ENCODE measurements at regions not wholly inside any gene's neighbourhood (a gene's known extent, or its start where the extent isn't known, plus 50 kb on each side); places are given as distances from the start of the nearest gene placed in this dataset.

DNA sequence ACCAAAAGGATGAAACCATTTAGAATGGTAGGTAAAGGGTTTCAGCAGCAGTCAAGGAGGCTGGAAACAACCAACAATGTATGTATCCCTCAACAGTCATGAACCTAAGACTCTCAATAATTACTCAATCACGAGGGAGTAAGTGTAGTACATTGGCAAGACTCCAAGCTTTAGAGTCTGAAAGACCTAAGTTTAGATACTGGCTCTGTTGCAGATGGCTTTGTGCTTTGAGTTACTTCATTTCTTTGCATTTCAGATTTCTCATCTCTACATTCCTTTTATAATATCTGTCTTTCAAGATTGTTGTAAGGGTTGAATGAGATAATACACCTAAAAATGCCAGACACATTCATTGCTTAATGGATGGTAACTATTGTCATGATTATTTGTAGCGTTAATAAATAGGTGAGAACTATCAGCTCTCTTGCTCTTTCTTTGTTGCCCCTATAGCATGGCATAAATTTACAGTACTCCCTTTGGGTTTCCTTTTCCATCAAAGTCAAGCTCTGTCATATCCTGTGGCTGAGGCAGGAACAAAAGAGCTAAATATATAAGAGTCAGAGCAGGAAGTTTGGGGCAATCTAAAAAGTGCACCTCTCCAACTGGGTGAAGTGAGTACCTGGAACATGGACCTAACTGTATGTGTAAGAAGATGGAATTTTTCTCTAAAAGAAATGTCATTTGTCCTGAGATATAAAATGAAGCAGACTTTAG is 228.2 kb upstream of the ZC3H12C start:
- DNase-seq (ENCODE audit: low read depth): peak; percentile 40
- TF ChIP-seq, protein P1, sequence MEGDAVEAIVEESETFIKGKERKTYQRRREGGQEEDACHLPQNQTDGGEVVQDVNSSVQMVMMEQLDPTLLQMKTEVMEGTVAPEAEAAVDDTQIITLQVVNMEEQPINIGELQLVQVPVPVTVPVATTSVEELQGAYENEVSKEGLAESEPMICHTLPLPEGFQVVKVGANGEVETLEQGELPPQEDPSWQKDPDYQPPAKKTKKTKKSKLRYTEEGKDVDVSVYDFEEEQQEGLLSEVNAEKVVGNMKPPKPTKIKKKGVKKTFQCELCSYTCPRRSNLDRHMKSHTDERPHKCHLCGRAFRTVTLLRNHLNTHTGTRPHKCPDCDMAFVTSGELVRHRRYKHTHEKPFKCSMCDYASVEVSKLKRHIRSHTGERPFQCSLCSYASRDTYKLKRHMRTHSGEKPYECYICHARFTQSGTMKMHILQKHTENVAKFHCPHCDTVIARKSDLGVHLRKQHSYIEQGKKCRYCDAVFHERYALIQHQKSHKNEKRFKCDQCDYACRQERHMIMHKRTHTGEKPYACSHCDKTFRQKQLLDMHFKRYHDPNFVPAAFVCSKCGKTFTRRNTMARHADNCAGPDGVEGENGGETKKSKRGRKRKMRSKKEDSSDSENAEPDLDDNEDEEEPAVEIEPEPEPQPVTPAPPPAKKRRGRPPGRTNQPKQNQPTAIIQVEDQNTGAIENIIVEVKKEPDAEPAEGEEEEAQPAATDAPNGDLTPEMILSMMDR (IDR thresholded peaks at IDR 0.05; ENCODE audit: insufficient read depth, low read depth, low read length, missing control alignments): no peak
- no peak overlapping the region for H3K4me3 ChIP-seq (ENCODE audit: low read depth, low read length)

DNA sequence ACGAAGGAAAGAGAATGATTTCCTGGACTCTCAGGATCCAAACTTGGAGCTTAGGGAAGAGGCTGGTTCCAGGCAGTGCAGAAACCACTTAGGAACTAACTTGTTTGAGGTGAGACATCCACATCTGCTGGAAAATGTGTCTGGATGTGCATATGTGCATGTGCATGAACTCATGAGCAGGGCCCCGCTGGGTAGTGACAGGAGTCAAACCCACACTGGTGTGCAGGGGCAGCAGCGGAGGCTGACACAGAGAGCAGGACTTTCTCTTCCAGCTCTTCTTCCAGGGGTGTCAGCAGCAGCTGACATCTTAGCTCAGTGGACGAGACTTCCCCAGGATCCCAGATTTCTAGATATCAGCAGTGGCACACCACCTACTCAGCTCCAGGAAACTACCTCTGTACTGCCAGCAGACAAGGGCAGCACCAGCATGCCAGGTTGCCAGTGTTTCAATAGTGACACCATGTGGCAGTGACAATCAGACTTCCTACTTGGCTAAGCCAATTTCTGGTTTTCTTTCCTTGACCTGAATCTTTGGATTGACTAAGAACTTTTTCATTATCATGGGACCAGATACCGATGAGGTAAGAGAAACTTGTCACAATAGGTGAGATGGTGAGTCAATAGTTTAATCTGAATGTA is 227.5 kb upstream of the ZC3H12C start:
- H3K4me3 ChIP-seq (ENCODE audit: low read depth, low read length): no peak overlapping the region
- peak; percentile 32 for DNase-seq (ENCODE audit: low read depth)
- TF ChIP-seq, protein P1 (IDR thresholded peaks at IDR 0.05; ENCODE audit: insufficient read depth, low read depth, low read length, missing control alignments): no peak

DNA sequence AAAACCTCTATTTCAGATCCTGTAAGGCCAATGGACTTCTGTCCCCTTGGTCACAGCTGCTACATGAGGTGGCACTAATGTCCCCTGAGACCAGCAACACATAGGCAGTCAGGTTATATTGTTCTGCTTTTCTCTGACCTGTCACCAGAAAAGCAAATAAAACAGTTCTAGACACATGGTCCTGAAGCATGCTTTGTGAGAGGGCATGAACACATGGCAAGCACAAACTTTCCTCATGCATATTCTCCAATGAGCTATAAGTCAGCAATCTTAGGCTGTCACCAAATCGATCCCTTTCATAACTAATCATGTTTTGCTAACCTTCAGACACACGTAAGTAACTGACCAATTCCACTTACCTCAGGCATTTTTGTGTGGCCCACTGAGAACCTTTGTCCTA is 225.4 kb upstream of the ZC3H12C start:
- no peak overlapping the region for H3K4me3 ChIP-seq (ENCODE audit: low read depth, low read length)
- DNase-seq (ENCODE audit: low read depth): no peak
- TF ChIP-seq, protein P1 (IDR thresholded peaks at IDR 0.05; ENCODE audit: insufficient read depth, low read depth, low read length, missing control alignments): no peak

DNA sequence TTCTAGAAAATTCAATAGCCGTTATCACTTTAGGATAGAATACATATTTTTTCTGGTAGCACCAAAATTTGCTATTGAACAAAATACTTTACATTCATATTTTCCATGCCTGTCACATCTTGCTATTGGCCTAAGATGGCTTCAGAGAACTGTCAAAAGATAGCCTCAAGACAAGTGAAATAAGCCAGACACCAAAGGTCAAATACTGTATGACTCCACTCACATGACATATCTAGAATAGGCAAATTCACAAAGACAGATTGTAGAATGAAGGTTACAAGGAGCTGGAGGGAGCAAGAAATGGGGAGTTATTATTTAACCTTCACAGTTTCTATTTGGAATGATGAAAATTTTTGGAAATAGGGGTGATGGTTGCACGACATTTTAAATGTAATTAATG is 223.7 kb upstream of the ZC3H12C start:
- DNase-seq (ENCODE audit: low read depth): no peak
- no peak overlapping the region for H3K4me3 ChIP-seq (ENCODE audit: low read depth, low read length)
- TF ChIP-seq, protein P1 (IDR thresholded peaks at IDR 0.05; ENCODE audit: insufficient read depth, low read depth, low read length, missing control alignments): no peak

DNA sequence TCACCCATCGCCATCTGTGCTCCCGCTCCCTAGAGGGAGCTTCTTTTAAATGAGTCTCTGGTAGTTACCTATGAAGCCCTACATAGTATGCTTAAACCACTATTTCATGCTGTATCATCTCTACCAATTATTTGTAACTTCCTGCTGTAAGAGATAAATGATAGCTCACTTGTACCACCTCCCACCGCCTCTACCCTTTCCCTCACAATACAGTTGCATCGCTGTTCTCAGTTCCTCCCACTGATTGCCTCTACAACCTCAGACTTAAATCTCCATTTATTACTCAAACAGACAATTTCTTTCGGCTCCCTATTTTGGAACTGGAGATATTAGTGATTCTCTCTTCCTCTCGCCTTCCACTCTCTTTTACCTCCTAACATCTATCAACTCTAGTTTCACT is 222.9 kb upstream of the ZC3H12C start:
- TF ChIP-seq, protein P1 (IDR thresholded peaks at IDR 0.05; ENCODE audit: insufficient read depth, low read depth, low read length, missing control alignments): no peak
- no peak for DNase-seq (ENCODE audit: low read depth)
- no peak overlapping the region for H3K4me3 ChIP-seq (ENCODE audit: low read depth, low read length)

DNA sequence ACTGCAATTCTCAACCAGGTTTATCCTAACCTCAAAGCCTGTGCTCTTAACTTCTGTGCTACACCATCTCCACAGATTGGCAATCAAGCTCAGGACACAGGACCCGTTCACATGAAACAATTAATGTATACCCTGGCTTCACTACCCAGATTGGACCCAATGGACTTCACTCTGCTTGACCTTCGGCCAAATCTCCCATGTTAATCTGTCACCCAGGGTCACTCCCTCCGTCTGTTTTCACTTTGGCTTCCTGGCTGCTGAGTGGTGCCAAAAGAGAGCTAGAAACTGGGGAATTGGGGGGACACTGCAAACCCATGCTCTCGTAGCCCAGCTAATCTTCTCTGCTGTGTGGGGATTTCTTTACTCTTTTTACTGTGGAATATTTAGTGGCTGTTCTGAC is 216.1 kb upstream of the ZC3H12C start:
- TF ChIP-seq, protein P1 (IDR thresholded peaks at IDR 0.05; ENCODE audit: insufficient read depth, low read depth, low read length, missing control alignments): no peak
- no peak for DNase-seq (ENCODE audit: low read depth)
- H3K4me3 ChIP-seq (ENCODE audit: low read depth, low read length): no peak overlapping the region

Measured in GM12865 (cell line).